ENCODE measurements at regions not wholly inside any gene's neighbourhood (a gene's known extent, or its start where the extent isn't known, plus 50 kb on each side); places are given as distances from the start of the nearest gene placed in this dataset.

GRCh38 chr7:82534684-82535083 lies 91.1 kb upstream of the CACNA2D1 start:
- H3K27me3 Mint-ChIP-seq (ENCODE audit: low read depth, poor library complexity) = no peaks in the 10 kb centered on the region
- no peaks in the 10 kb centered on the region for H3K36me3 Mint-ChIP-seq (ENCODE audit: low read depth)
- H3K4me3 Mint-ChIP-seq = no peak overlapping the region
- no peak overlapping the region for H3K27ac Mint-ChIP-seq
- H3K4me1 Mint-ChIP-seq = no peaks in the 10 kb centered on the region
- TF ChIP-seq, protein P1, sequence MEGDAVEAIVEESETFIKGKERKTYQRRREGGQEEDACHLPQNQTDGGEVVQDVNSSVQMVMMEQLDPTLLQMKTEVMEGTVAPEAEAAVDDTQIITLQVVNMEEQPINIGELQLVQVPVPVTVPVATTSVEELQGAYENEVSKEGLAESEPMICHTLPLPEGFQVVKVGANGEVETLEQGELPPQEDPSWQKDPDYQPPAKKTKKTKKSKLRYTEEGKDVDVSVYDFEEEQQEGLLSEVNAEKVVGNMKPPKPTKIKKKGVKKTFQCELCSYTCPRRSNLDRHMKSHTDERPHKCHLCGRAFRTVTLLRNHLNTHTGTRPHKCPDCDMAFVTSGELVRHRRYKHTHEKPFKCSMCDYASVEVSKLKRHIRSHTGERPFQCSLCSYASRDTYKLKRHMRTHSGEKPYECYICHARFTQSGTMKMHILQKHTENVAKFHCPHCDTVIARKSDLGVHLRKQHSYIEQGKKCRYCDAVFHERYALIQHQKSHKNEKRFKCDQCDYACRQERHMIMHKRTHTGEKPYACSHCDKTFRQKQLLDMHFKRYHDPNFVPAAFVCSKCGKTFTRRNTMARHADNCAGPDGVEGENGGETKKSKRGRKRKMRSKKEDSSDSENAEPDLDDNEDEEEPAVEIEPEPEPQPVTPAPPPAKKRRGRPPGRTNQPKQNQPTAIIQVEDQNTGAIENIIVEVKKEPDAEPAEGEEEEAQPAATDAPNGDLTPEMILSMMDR (IDR thresholded peaks at IDR 0.05) = no peak
- DNase-seq = no peak
- peaks cover 4% of the 10 kb centered on the region for H3K9me3 Mint-ChIP-seq

- H3K27me3 Mint-ChIP-seq (ENCODE audit: low read depth, poor library complexity) = no peaks in the 10 kb centered on the region
- H3K4me3 Mint-ChIP-seq = no peak overlapping the region
- no peaks in the 10 kb centered on the region for H3K4me1 Mint-ChIP-seq
- no peak for DNase-seq
- no peaks in the 10 kb centered on the region for H3K9me3 Mint-ChIP-seq
- no peak overlapping the region for H3K27ac Mint-ChIP-seq
- TF ChIP-seq, protein P1 (IDR thresholded peaks at IDR 0.05) = no peak
- no peaks in the 10 kb centered on the region for H3K36me3 Mint-ChIP-seq (ENCODE audit: low read depth)
Measured at GRCh38 chr7:82530361-82530760, 86.8 kb upstream of the CACNA2D1 start.

- Mint-ChIP-seq H3K27ac (no peak overlapping the region), H3K4me3 (no peak overlapping the region)
Measured at GRCh38 chr7:82528577-82529310, 85.2 kb upstream of the CACNA2D1 start.

GRCh38 chr7:82527851-82528250 lies 84.3 kb upstream of the CACNA2D1 start:
- Mint-ChIP-seq H3K36me3 (ENCODE audit: low read depth) (no peaks in the 10 kb centered on the region), H3K27ac (no peak overlapping the region), H3K27me3 (ENCODE audit: low read depth, poor library complexity) (no peaks in the 10 kb centered on the region), H3K4me1 (no peaks in the 10 kb centered on the region), H3K4me3 (no peak overlapping the region), H3K9me3 (no peaks in the 10 kb centered on the region)
- TF ChIP-seq, protein P1 (IDR thresholded peaks at IDR 0.05) = no peak
- DNase-seq = no peak

More at GRCh38 chr7:82528577-82529310, 85.2 kb upstream of the CACNA2D1 start:
- H3K27me3 Mint-ChIP-seq (ENCODE audit: low read depth, poor library complexity) = no peaks in the 10 kb centered on the region
- H3K36me3 Mint-ChIP-seq (ENCODE audit: low read depth) = no peaks in the 10 kb centered on the region
- no peak for DNase-seq
- no peaks in the 10 kb centered on the region for H3K9me3 Mint-ChIP-seq
- H3K4me1 Mint-ChIP-seq = no peaks in the 10 kb centered on the region
- TF ChIP-seq, protein P1 (IDR thresholded peaks at IDR 0.05) = no peak

DNA sequence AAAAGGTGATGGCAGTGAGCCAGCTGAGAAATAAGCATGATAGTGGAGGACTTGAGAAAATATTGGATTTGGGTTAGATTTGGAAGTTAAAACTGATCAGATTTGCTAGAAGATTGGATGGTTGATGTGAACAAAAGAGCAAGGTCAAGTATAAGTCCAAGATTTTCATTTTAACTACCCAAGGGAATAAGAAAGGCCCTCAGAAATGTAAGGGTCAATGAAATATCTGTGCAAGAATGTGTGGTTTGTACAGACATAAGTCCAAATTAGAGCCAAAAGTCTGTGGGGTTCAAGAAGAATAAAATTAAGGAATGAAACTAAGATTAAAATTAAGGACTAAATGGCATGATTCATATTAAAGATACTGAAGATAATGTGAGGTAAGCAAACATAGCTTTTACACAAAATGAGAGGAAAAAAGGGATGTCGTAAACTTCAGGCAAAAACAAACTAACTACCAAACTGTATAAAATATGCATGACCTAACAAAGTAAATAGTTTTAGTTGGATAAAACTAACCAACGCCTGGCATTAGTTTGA lies 78.4 kb upstream of the CACNA2D1 start:
- TF ChIP-seq, protein P1 (IDR thresholded peaks at IDR 0.05) = no peak
- Mint-ChIP-seq H3K9me3 (no peaks in the 10 kb centered on the region), H3K4me1 (no peaks in the 10 kb centered on the region), H3K36me3 (ENCODE audit: low read depth) (no peaks in the 10 kb centered on the region), H3K27me3 (ENCODE audit: low read depth, poor library complexity) (no peaks in the 10 kb centered on the region), H3K4me3 (no peak overlapping the region), H3K27ac (no peak overlapping the region)
- no peak for DNase-seq

DNA sequence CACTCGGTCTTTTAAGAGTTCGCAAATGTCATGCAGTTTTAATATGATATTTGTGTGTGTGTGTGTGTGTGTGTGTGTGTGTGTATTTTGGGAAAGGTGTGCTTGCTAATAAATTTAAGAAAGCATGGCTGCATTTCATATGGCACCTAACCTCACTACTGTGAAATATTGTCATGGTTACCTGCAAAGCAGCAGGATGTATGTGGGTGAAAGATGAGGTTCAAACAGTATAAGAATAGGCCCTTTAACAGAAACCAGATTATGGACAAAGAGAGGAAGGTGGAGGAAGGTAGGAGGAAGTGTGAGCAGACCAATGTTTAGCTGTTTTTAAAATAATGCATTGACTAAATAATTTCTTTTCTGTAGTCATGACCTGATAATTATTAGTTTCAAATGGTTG lies 73.5 kb upstream of the CACNA2D1 start:
- peaks cover 3% of the 10 kb centered on the region for H3K9me3 Mint-ChIP-seq
- TF ChIP-seq, protein P1 (IDR thresholded peaks at IDR 0.05) = no peak
- no peak overlapping the region for H3K27ac Mint-ChIP-seq
- no peaks in the 10 kb centered on the region for H3K27me3 Mint-ChIP-seq (ENCODE audit: low read depth, poor library complexity)
- DNase-seq = no peak
- H3K4me1 Mint-ChIP-seq = no peaks in the 10 kb centered on the region
- no peak overlapping the region for H3K4me3 Mint-ChIP-seq
- H3K36me3 Mint-ChIP-seq (ENCODE audit: low read depth) = no peaks in the 10 kb centered on the region

Measured in nephron progenitor cell (in vitro differentiated cells).